ENCODE measurements at regions not wholly inside any gene's neighbourhood (a gene's known extent, or its start where the extent isn't known, plus 50 kb on each side); places are given as distances from the start of the nearest gene placed in this dataset.

- H2AFZ ChIP-seq (replicated peaks; ENCODE audit: low read length, poor library complexity) = no peak overlapping the region
- no peak overlapping the region for H4K91ac ChIP-seq (ENCODE audit: insufficient read depth, low read depth, low read length)
- no peak overlapping the region for H3K23ac ChIP-seq (ENCODE audit: low read depth, low read length)
- H2AK9ac ChIP-seq (replicated peaks; ENCODE audit: low read depth, low read length, poor library complexity) = no peak overlapping the region
- dilution Hi-C loops (cut with HindIII; ENCODE audit: low sequenced_read_pairs, unreplicated experiment) (no loop called here), in situ Hi-C loops (cut with MboI; ENCODE audit: low sequenced_read_pairs) (no loop called here), intact Hi-C loops (cut with micrococcal nuclease) (no loop called here)
- H3K4me1 ChIP-seq (ENCODE audit: control insufficient read depth, insufficient read depth, low read length) = no peaks in the 10 kb centered on the region
- no CpG with 5 or more reads among the region's 1 CpG for WGBS, 2 experiments (ENCODE audit: extremely low coverage in 2 of 2, insufficient read length in 1 of 2)
- H3K79me1 ChIP-seq (ENCODE audit: low read depth in 1 of 2, low read length in 2 of 2) = no peaks in the 10 kb centered on the region
- H3K56ac ChIP-seq (ENCODE audit: extremely low read depth, insufficient read depth, low read length) = no peak overlapping the region
- H3K9me1 ChIP-seq (ENCODE audit: insufficient read depth, low read length) = no peaks in the 10 kb centered on the region
- ChIA-PET CTCF (no interaction called here), POLR2A (ENCODE audit: unreplicated experiment) (no interaction called here)
- no peak for DNase-seq
- H3K14ac ChIP-seq (replicated peaks; ENCODE audit: low read depth, low read length) = no peak overlapping the region
- no peaks in the 10 kb centered on the region for H3K9me3 ChIP-seq (ENCODE audit: control insufficient read depth, insufficient read depth, low read length)
- H4K20me1 ChIP-seq (ENCODE audit: insufficient read depth, low read length) = no peaks in the 10 kb centered on the region
- no peak overlapping the region for H3K4me2 ChIP-seq (ENCODE audit: low read depth, low read length)
- H2BK20ac ChIP-seq (ENCODE audit: low read depth, low read length) = no peak overlapping the region
- H3K4me3 ChIP-seq (ENCODE audit: insufficient read depth, low read depth, low read length) = no peak overlapping the region
- ATAC-seq (ENCODE audit: low read depth) = no peak
- no peak overlapping the region for H3K9ac ChIP-seq (ENCODE audit: low read depth, low read length)
- no peak overlapping the region for H3K4ac ChIP-seq (ENCODE audit: low read depth, low read length)
- no peak overlapping the region for H3K27ac ChIP-seq (ENCODE audit: insufficient read depth, low read length)
- BruUV-seq (replicated peaks) = no TSS peak
- H2AK5ac ChIP-seq (ENCODE audit: low read depth, low read length) = no peak overlapping the region
- H3K36me3 ChIP-seq (ENCODE audit: control insufficient read depth, insufficient read depth, low read length) = no peaks in the 10 kb centered on the region
- H2BK15ac ChIP-seq (ENCODE audit: low read depth, low read length) = no peak overlapping the region
- no peak overlapping the region for H3K18ac ChIP-seq (ENCODE audit: low read depth, low read length)
- no peak overlapping the region for H4K5ac ChIP-seq (ENCODE audit: low read depth, low read length)
- H2BK5ac ChIP-seq (ENCODE audit: low read depth, low read length, poor library complexity, severe bottlenecking) = no peak overlapping the region
- no peaks in the 10 kb centered on the region for H3K27me3 ChIP-seq (ENCODE audit: control insufficient read depth, insufficient read depth, low read length)
- TF ChIP-seq ELK1 (IDR thresholded peaks at IDR 0.05; ENCODE audit: borderline replicate concordance, low read depth, low read length) (no peak), POLR2A (IDR thresholded peaks at IDR 0.05; ENCODE audit: low read depth, low read length) (no peak), CEBPB (IDR thresholded peaks at IDR 0.05; ENCODE audit: low read depth, low read length) (no peak), RCOR1 (IDR thresholded peaks at IDR 0.05; ENCODE audit: insufficient replicate concordance, low read length) (no peak)
- H4K8ac ChIP-seq (ENCODE audit: low read depth in 2 of 2, low read length in 2 of 2) = no peak overlapping the region
- no peak overlapping the region for H2BK120ac ChIP-seq (ENCODE audit: low read depth, low read length)
Measured at GRCh38 chr11:91199866-91200265, 977.0 kb upstream of the CHORDC1 start.

Measured in IMR-90 (cell line).